A204.1 (cell line): ENCODE measurements at regions not wholly inside any gene's neighbourhood (a gene's known extent, or its start where the extent isn't known, plus 50 kb on each side); places are given as distances from the start of the nearest gene placed in this dataset.

ENCODE experiments used
- FAIRE-seq: peaks from 2 replicates; lab custom pipeline; 2012; peaks lifted over from hg19 to GRCh38; lab: Jason Lieb, UNC

DNA sequence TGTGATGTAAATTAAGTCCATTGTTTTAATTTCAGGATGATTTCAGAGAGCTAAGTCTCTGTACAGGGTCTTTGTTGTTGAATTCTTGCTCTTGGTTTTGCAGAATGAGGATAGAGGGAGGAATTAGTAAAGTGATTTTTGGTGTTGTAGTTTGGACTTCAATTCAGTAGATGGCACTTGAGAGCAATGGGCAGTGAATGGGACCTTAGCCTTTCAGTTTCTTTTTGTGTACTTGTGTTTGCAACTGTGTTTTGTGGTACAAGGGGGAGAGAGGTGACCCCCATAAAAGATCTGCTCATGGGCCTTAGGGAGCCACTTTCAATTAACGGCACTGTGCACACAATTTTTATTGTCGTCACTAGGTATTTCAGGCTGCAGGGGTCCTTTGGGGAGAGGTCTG, 340.0 kb downstream of the DCAF12L2 start:
- no peak for FAIRE-seq

DNA sequence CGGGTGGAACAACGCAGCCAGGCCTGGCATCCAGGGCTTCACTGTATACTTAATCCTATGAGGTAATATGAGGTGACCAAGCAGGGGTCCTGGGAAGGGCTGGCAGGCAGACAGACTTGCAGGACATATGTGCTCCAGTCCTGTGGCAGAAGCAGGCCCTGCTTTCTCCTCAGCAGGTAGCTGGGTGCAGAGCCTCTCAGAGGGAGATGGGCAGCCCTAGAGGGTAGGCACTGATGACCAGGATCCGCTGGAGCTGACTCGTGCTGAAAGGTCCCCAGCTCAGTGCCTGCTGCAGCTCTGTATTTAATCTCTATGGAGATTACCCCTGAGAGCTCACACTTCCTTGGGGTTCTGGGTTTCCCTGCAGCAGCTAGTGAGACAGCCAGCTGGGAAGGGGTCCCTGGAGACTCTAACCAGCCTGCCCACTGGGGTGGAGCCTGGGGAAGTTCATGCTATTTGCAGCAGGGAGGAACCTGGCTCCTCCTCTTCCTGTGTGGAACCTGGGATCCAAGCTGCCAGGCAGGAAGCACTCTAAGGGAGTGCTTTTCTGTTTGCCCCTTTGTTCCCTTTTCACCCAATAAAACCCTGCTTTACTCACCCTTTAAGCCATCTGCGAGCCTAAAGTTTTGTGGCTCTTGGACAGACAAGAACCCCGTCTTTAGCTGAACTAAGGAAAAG, 339.2 kb downstream of the DCAF12L2 start:
- FAIRE-seq, result no peak

DNA sequence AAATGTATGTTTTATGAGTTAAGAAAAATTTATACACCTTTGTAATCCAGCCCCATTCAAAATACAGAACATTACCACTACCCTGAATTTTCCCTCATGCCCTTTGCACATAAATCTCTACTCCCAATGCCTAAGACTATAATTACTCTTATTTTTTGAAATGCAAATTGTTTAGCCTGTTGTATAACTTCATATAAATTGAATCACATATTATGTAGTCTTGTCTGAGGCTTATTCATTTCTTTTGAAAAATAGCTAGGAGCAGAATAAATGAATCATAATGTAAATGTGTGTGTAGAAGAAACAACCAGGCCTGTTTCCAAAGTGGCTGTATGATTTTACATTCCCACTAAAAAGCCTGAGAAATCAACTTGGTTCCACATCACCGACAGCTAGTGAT, 319.8 kb downstream of the DCAF12L2 start:
- no peak for FAIRE-seq

DNA sequence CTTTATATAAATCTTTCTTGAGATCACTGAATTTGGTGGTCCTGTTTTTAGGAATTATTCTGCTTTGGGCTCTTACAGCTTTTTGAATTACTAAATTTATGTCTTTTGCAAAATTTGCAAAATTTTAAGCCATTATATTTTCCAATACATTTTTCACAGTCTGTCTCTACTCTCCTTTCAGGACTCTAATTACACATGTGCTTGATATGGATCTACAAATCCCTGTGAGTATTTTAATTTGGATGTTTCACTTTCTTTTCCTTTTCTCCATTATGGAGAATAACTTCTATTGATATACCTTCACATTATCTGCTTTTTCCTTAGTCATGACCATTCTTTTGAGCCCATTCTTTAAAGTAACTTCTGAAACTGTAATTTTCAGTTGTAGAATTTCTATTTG, 315.4 kb downstream of the DCAF12L2 start:
- FAIRE-seq, result no peak

DNA sequence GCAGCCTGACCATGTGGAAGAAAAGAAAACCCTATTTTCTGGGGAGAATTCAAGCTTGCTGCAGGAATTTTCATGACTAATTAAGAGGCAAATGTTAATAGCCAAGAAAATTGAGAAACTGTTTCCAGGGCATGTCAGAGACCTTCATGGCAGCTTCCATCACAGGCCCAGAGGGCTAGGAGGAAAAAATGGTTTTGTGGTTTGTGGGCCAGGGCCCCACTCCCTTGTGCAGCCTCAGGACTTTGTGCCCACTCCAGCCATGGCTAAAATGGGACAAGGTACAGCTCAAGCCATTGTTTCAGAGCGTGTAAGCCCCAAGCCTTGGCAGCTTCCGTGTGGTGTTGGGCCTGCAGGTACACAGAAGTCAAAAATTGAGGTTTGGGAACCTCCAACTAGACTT, 282.9 kb downstream of the DCAF12L2 start:
- FAIRE-seq, result no peak

DNA sequence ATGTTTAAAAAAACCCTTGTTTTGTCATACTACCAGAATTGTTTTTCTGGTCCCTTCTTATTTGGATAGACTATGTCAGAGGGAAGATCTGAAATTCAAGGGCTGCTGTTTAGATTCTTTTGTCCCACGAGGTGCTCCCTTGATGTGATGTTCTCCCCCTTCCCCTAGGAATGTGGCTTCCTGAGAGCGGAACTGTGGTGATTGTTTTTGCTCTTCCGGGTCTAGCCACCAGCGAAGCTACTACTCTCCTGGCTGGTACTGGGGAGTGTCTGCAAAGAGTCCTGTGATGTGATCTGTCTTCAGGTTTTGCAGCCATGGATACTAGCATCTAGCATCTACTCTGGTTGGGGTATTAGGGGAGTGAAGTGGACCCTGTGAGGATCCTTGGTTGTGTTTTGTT, 271.1 kb downstream of the DCAF12L2 start:
- no peak for FAIRE-seq

DNA sequence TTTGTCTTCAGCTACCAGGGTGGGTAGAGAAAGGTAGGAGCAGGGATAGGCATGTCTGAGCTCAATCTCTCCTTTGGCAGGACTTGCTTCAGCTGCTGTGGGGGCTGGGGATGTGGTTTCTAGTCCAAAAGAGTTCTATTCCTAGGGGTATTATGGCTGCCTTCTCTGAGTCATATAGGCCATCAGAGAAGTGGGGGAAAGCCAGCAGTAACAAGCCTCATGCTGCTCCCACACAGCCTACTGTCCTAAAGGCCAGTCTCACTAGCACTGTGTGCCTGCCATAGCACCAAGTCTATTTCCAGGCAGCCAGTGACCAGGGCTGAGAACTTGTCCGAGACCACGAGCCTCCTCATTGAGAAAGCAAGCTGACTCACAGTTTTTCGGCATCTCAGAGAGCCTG, 270.6 kb downstream of the DCAF12L2 start:
- FAIRE-seq, result no peak

DNA sequence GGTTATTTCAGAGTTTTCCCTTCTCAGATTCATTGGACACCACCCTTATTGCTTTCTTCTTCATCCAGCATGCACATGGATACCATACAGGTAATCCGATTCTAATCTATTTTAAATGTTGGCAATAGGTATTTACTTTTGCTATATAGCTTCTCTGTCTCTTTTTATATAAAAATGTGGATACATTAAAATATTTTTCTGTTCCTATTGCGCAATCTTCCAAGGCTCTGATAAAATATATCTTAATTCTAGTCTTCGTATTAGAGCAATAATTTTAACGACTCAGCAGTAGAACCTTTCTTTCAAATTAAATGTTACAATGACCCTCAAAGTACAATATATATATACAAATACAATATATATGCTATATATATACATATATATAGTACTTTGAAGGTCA, 239.8 kb downstream of the DCAF12L2 start:
- no peak for FAIRE-seq

DNA sequence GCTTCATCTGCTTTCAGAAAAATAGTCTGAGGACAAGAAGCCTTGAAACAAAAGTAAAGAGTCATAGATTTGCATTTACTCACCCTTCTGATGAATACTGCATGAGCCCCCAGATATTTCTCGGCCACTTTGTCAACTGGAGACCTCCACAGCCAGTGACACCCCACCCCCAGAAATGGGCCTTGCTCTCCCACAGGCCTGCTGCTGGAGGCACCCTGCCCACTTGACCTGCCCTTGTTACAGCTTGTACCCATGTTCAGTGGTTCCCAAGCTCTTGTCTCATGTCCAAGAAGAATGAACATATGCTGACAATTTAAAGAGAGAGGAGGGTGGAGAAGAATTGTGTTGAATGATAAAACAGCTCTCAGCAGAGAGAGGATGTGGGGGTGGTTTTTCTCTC, 225.1 kb downstream of the DCAF12L2 start:
- FAIRE-seq, result no peak

DNA sequence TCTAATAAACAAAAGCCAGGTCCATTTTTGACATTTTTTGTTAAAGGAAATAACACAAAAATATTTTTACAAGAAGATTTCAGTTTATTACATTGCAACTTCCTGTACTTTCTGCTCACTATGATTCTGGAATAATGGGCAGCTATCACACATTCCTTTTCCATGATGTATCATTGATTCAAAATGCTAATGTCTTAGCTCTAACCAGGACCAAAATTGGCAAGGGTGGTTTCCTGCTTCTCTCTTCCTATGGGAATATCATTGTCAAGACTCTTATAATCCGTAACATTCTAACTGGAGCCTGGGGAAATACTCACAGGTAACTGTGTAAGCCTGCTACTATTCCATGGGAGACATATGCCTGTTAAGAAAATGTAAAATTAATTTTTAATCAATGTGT, 218.6 kb downstream of the DCAF12L2 start:
- no peak for FAIRE-seq

DNA sequence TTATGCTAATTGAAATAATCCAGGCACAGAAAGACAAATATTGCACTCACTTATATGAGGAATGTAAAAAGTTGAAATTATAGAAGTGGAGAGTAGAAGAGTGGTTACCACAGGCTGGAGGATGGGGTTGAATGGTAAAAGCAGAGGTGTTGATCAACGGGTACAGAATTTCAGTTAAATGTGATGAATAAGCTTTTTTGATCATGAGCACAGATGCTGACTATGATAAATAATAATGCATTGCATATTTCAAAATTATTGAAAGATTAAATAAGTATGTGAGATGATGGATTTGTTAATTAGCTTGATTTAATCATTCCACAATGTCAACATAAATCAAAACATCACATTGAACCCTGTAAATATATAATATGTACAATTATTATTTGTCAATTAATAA, 213.1 kb downstream of the DCAF12L2 start:
- peak; percentile 67 for FAIRE-seq

DNA sequence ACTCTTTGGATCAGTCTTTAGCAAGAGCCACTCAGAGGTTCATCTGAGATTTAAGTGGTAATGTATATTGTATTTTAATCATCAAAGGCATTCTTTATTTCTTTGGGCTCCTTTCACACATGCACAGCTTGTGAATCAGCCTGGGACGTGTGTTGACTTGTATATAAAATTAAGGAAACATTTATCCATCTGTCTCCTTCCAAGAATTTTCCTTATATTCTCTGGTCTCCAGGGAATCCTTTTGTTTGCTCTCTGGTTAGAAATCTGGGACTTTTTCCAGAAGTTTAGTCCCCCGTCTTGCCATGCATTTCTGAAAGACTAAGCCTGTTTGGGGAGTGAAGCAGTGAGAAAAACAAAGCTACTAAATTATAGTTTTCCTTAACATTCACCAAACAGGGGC, 212.3 kb downstream of the DCAF12L2 start:
- FAIRE-seq, result no peak

DNA sequence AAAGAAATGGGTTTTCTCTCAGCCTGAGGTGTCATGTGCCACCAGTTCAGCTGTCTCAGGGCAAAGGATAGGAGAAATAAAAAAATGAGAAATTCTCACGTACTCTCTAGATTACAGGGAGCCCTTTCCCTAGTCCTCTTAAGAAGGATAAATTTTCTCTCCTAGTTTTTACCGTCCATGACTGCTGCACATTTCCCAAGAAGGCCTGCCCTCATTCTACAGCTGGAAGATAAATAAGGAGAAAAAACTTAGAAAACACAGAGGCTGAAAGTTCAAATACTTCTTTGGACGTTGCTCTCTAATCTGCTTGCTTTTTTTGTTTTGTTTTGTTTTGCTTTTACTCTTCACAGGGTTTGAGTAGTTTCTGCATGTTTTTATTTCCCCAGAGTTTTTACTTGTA, 211.9 kb downstream of the DCAF12L2 start:
- FAIRE-seq, result no peak

DNA sequence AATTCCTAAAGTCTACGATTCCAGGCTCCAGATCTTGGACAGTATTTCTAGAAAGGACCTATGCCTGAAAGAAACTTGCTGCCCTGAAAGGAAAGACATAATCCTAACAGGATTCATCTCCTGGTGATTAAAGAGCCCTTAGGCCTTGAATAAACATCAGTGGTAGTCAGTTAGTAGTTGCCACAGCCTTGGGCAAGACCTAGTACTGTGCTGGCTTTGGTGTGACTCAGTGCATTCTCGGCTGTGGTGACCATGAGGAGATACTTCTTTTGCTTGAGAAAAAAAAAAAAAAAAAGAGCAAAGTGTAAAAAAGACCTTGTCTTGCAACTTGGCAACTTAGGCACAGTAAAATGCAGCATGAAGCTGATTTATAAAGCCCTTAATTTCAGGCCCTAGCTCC, 188.2 kb downstream of the DCAF12L2 start:
- no peak for FAIRE-seq

DNA sequence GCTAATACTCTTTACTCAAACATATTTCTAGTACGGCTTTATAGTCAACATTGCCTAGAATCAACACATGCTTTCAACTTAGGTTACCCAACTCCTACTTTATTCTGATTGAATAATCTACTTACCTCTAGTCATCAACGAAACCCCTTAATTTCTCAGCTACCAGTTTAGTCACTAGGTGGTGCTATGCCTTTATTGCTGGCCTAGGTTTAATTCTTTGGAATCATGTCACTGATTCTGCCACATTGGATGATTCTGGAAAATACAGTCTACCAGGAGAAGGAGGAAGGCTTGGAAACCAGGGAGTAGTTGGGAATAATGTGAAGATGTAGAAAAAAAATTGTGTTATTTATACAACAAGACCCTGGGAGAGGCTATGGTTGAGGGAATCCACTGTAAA, 167.7 kb downstream of the DCAF12L2 start:
- FAIRE-seq, result peak; percentile 85

DNA sequence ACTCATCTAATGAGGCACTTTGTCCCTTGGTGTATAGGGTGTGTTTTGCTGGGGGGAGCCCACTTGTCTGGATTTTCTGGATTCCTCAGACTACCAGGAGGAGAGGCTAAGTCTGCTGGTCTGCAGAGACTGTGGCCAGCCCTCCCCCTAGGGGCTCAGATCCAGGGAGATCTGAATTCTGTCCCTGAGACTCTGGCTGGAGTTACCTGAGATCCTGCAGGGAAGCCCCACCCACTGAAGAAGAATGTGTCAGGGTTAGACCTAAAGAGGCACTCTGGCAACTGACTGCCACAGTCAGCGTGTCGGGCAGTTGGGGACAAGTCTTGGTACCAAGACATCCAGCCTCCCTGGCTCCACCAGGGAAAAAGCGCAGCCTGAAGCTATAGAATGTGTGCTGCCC, 138.9 kb downstream of the DCAF12L2 start:
- no peak for FAIRE-seq

DNA sequence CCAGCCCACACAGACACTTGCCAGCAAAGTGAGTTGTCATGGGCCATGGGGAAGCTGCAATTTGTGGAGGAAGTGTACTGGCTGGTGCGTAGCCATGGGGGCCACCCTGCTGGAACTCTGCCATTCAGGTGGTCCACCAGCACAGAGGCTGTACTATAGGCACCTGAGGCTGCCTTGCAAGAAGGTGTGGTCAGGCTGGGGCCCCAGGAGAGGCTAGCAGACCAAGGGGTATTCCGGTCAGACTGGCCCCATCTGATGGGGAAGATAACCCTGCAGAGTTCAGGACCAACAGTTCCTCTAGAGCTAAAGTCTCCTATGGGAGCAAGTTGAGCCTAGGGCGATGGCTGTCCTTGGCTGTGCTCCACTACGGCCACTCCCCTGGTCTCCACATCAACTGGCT, 136.1 kb downstream of the DCAF12L2 start:
- FAIRE-seq, result no peak

DNA sequence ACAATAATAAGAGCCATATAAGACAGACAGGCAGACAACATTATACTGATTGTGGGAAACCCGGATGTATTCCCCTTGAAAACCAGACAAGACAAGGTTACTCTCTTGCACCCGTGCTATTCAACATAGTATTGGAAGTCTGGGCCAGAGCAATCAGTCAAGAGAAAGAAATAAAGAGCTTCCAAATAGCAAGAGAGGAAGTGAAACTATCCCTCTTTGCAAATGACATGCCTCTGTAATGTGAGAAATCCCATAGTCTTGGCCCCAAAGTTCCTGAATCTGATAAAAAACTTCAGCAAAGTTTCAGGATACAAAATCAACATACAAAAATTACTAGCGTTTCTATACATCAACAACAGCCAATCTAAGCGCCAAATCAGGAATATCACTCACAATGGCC, 102.1 kb downstream of the DCAF12L2 start:
- no peak for FAIRE-seq

DNA sequence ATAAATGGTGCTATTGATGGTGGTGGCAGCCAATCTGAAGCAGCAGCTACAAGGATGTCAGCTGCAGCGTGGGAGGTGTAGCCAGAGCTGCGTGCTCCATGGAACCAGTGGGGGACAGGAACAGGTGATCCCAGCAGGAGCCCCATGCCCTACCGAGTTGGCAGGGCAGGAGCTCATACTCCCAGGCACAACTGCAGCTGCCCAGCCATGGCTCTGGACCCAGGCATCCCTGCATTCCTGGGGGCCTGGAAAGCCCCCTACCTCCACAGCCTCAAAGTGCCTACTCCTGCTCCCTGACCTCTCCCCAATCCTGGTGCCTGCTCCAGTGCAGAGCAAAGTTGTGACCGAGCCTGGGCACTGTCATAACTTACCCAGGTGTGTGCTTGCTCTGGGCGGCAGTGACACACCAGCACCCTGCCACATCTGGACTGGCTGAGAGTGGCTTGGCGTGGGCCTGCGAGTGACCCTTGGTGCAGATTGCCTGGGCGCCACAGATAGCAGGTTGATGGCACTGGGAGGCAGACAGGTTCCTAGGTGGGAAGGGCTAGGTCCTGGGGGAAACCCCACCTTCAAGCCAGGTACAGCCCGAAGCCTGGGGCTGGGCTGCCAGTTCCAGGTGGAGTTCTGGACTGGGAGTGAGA, 101.1 kb downstream of the DCAF12L2 start:
- FAIRE-seq, result no peak

DNA sequence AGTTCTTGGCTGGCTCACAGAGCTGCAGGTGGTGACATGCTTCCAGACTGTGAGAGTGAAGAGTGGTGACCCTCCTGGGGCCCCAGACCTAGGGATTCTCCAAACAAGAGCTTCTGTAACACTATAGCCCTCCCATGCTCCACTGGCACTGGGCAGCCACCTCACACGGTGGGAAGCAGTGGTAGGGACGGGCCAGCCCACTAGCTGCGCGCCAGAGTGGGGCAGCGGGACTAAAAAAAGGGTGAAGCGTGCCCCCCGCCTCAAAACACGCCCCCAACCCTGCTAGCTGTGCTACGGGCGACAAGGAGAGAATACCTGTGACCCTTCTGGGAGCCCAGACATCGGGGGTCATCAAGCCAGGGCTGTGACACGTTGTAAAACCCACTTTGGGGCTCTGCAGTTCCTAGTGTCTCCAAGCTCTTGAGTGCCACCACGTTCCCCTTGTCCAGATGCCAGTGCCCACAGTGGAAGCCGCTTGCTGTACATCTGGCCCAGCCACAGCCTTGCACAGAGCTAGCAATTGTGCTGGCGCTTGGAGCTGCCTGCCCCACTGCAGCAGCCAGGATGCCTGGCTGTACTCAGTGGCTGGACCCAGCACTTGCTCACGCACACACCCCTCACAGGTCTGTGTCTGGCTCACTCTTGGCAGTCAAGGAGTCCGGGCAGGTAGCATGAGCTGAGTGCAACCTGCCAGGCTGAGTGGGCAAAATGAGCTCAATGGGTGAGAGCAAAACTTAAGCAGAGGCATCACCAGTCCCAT, 100.0 kb downstream of the DCAF12L2 start:
- no peak for FAIRE-seq
